ENCODE measurements at regions not wholly inside any gene's neighbourhood (a gene's known extent, or its start where the extent isn't known, plus 50 kb on each side); places are given as distances from the start of the nearest gene placed in this dataset.

- DNase-seq (ENCODE audit: low spot score), result no peak
- in situ Hi-C loops (cut with MboI; ENCODE audit: low pct_unique_long_range_greater_than_20kb, low sequenced_read_pairs, unreplicated experiment), result no loop called here
- no peak for TF ChIP-seq CTCF (IDR thresholded peaks at IDR 0.05; ENCODE audit: extremely low read depth, insufficient read depth, missing control alignments)
Measured at GRCh38 chr17:77826132-77826873, 132.2 kb upstream of the TNRC6C start.

- in situ Hi-C loops (cut with MboI; ENCODE audit: low pct_unique_long_range_greater_than_20kb, low sequenced_read_pairs, unreplicated experiment), result no loop called here
Measured at GRCh38 chr17:77827039-77827438, 131.5 kb upstream of the TNRC6C start.

GRCh38 chr17:77827511-77827910 is 131.0 kb upstream of the TNRC6C start:
- in situ Hi-C loops (cut with MboI; ENCODE audit: low pct_unique_long_range_greater_than_20kb, low sequenced_read_pairs, unreplicated experiment), result no loop called here
- DNase-seq (ENCODE audit: low spot score), result no peak
- no peak for TF ChIP-seq CTCF (IDR thresholded peaks at IDR 0.05; ENCODE audit: extremely low read depth, insufficient read depth, missing control alignments)

More at GRCh38 chr17:77827039-77827438, 131.5 kb upstream of the TNRC6C start:
- TF ChIP-seq CTCF (IDR thresholded peaks at IDR 0.05; ENCODE audit: extremely low read depth, insufficient read depth, missing control alignments), result no peak
- no peak for DNase-seq (ENCODE audit: low spot score)

- DNase-seq (ENCODE audit: low spot score), result no peak
- TF ChIP-seq CTCF (IDR thresholded peaks at IDR 0.05; ENCODE audit: extremely low read depth, insufficient read depth, missing control alignments), result no peak
- in situ Hi-C loops (cut with MboI; ENCODE audit: low pct_unique_long_range_greater_than_20kb, low sequenced_read_pairs, unreplicated experiment), result no loop called here
Measured at GRCh38 chr17:77828749-77829539, 129.6 kb upstream of the TNRC6C start.

- no peak for DNase-seq (ENCODE audit: low spot score)
- no peak for TF ChIP-seq CTCF (IDR thresholded peaks at IDR 0.05; ENCODE audit: extremely low read depth, insufficient read depth, missing control alignments)
- in situ Hi-C loops (cut with MboI; ENCODE audit: low pct_unique_long_range_greater_than_20kb, low sequenced_read_pairs, unreplicated experiment), result no loop called here
Measured at GRCh38 chr17:77829843-77830799, 128.4 kb upstream of the TNRC6C start.

Measured in GM13977 (cell line).